HUES6 (cell line): ENCODE measurements at regions not wholly inside any gene's neighbourhood (a gene's known extent, or its start where the extent isn't known, plus 50 kb on each side); places are given as distances from the start of the nearest gene placed in this dataset.

Source experiments
- H3K27ac ChIP-seq: 2 replicates; pipeline ENCODE4 v1.7.0; 2013; ENCODE audit warnings: low read depth, mild to moderate bottlenecking, low read length, inconsistent platforms
- H3K27me3 ChIP-seq: 2 replicates; pipeline ENCODE4 v1.6.1; 2013; ENCODE audit warnings: low read length; ENCODE audit not compliant: control insufficient read depth, insufficient read depth
- H3K36me3 ChIP-seq: 2 replicates; pipeline ENCODE4 v1.6.1; 2013; ENCODE audit warnings: low read length; ENCODE audit not compliant: control insufficient read depth, insufficient read depth
- H3K4me1 ChIP-seq: 2 replicates; pipeline ENCODE4 v1.6.1; 2013; ENCODE audit warnings: low read length; ENCODE audit not compliant: control insufficient read depth, insufficient read depth
- H3K4me3 ChIP-seq: 2 replicates; pipeline ENCODE4 v1.5.1; 2013; ENCODE audit warnings: low read depth, low read length
- H3K9ac ChIP-seq: one replicate; pipeline ENCODE4 v1.6.1; 2013; ENCODE audit warnings: mild to moderate bottlenecking, low read length
- H3K9me3 ChIP-seq: 2 replicates; pipeline ENCODE4 v1.6.1; 2013; ENCODE audit warnings: low read depth, low read length; ENCODE audit not compliant: control insufficient read depth, insufficient read depth

DNA sequence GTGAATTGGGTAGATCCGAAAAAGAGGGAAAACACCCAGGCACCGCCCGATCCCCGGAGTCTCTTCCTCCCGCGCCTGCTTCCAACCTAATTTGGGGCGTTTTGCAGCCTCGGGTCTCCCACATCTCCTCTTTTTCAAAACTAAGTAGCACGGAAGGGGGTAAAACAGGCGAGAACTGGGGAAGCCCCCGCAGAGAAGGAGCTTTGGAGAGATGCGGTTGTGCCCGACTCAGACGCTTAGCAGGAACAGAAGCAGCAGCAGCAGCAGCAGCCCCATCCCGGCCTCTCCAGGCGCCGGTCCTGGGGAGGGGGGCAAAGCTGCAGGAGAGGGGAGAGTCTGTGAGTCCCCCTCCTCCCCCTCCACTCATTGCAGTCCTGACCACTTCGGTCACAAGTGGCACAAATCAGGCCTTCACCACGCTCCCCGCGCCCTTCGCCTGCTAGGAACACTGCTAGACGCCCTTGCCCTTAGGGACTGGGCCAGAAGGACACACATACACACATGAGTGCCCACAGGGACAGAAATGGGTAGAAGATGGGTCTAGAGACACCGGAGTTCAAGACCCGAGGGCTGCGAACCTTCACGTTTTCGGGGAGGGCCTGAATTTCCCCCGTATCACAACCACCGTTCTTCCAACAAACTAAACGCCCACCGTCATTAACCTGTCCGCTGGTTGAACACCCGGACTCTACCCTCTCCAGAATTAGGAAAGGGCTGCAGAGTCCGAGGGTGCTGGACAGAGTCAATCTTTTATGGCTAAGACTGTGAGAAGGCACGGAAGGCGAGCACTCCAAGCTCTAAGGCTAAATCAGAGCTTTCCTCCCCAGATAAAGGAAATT is 98.3 kb upstream of the HSD17B12 start:
- Histone ChIP-seq H3K9me3 (no peaks in the 10 kb centered on the region), H3K27ac (no peak overlapping the region), H3K36me3 (no peaks in the 10 kb centered on the region), H3K4me1 (peaks cover 19% of the 10 kb centered on the region), H3K9ac (no peak overlapping the region), H3K4me3 (peak overlapping the region; percentile 79), H3K27me3 (peaks cover 97% of the 10 kb centered on the region)

DNA sequence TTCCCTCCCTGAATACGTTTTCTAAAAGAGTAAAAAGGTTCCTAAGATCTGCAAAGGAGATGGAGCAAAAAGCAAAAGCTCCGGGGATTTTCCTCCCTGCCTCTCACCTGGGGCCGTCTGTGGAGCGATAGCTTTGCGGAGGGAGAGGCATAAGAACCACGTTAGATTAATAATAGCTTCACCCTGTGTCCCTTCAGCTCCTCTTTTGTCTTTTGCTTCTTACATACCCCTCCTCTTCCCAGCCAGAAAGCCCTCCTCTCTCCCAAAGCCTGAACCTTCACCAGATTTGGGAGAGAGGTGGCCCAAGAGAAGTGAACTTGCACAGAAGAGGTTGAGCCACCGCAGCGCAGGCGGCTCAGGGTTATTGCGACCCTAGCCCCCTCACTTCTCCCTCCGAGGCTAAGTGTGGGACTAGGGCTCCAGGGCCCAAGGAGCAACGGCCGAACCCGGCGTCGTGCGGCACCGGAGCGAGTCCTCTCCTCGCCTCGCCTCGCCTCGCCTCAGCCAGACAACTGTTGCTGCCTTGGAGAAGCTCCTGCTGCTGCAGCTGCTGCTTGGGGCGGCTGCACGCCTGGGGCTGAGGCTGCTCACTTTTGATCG is 97.6 kb upstream of the HSD17B12 start:
- H3K27me3 ChIP-seq: peaks cover 95% of the 10 kb centered on the region

DNA sequence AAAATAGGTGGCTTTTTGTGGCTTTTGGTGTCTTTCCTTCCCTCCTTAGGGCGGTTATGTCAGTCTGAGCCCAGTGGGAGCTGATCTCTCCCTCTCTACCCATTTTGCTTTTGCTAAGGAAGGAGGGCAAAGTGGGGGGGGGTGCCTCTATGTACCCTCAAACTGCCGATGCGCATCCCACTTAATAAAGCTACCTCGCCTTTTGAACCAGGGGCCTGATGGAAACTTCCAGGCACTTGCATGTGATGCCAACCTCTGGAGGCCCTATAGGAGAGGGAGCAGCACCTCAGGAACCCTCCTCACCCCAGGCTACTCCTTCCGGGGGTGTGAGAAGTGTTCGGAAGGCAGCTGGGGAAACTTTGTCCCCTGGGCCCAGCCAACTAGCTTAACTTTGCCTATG is 97.0 kb upstream of the HSD17B12 start:
- Histone ChIP-seq H3K4me3 (peak overlapping the region; percentile 39; the same call in 1 of the 2 replicates), H3K27me3 (peaks cover 93% of the 10 kb centered on the region), H3K36me3 (no peaks in the 10 kb centered on the region), H3K9ac (no peak overlapping the region), H3K4me1 (peaks cover 19% of the 10 kb centered on the region), H3K27ac (no peak overlapping the region), H3K9me3 (no peaks in the 10 kb centered on the region)

More for the DNA sequence above, 97.6 kb upstream of the HSD17B12 start:
- no peak overlapping the region for H3K27ac ChIP-seq
- no peaks in the 10 kb centered on the region for H3K36me3 ChIP-seq
- no peaks in the 10 kb centered on the region for H3K9me3 ChIP-seq
- peaks cover 19% of the 10 kb centered on the region for H3K4me1 ChIP-seq
- H3K4me3 ChIP-seq: peak overlapping the region; percentile 79
- H3K9ac ChIP-seq: no peak overlapping the region

DNA sequence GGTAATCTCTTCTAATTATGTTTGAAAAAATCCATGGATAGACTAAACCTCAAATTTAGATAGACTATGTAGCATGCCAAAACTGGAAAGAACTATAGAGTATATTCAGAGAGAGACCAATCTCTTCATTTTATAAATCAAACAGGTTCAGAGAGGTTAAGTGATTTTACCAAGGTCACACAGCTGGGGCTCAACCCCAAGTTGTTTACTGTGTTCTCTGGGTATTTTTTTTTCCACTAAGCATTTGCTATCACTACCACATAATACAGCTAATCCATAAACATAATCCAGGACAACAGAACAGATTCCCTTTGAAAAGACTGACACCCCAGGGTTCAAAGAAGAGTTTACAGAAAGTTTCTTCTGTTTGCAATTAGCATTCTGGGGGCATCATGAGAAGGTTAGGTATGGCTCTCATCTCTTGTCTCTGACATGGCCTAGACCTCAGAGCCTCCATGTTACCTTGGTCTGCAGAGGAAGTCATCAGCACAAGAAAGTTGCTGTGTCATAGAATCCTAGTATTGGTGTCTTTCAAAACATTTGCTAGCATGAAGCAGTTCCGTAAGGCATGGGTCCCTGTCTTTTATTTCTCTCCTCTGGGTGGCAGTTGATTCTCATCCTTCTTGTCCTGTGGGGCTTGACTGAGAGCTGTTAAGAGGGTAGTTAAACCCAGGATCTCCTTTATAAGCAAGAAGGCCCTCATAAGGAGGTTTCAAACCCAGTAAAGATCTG is 94.5 kb upstream of the HSD17B12 start:
- Histone ChIP-seq H3K27me3 (peaks cover 68% of the 10 kb centered on the region), H3K9me3 (no peaks in the 10 kb centered on the region), H3K4me1 (peaks cover 19% of the 10 kb centered on the region), H3K36me3 (no peaks in the 10 kb centered on the region), H3K9ac (no peak overlapping the region), H3K27ac (no peak overlapping the region), H3K4me3 (no peak overlapping the region)

DNA sequence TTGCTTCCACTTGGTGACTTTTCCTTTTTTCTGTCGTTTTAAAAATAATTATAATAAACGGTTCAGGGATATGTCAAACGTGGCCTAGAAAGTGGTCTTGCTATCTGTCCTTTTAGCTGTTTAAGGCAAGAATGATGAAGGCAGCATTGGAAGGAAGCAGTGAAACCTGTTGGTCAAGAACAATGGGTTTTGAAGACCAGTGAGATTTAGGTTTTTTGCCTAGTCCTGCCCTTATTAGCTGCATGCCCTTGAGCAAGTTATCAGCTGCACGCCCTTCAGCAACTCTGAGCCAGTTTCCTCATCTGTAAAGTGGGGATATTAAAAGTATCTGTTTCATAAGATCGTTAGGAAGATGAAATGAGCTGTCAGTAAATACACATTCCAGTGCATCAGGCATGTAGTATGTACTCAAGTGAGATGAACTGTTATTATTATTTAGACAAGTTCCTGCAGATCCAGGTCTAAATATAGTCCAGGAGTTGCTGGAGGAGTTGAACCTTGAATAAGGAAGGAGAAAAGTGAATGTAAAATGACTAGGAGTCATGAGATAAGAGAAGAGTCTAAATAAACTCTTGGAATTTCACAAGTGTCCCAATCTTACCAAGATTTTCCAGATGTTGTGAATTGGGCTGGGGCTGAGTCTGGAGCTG is 90.8 kb upstream of the HSD17B12 start:
- H3K9me3 ChIP-seq: no peaks in the 10 kb centered on the region
- H3K36me3 ChIP-seq: no peaks in the 10 kb centered on the region
- no peaks in the 10 kb centered on the region for H3K4me1 ChIP-seq
- H3K27ac ChIP-seq: no peak overlapping the region
- H3K4me3 ChIP-seq: no peak overlapping the region
- H3K9ac ChIP-seq: no peak overlapping the region
- H3K27me3 ChIP-seq: peaks cover 31% of the 10 kb centered on the region

DNA sequence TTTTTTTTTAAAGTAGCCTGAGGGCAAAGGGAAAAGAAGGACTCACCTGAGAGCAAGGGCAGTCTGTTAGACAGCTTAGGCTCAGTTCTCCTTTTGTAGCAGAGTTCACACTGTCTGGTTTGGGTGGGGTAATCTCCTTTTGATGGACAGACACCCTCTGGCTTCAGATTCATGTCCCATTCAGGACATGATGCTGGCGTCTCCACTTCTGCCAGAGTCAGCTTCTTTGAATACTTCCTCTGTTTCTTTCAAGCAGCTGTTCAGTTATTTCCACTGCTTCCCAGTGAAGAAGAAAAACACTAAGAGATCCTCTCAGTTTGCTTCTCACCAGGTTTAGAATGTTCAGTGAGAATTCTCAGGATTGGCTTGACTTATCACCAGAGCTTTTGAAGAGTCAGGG is 79.0 kb upstream of the HSD17B12 start:
- Histone ChIP-seq H3K36me3 (no peaks in the 10 kb centered on the region), H3K27ac (no peak overlapping the region), H3K4me1 (no peaks in the 10 kb centered on the region), H3K27me3 (peaks cover 12% of the 10 kb centered on the region), H3K9ac (no peak overlapping the region), H3K4me3 (no peak overlapping the region), H3K9me3 (no peaks in the 10 kb centered on the region)

DNA sequence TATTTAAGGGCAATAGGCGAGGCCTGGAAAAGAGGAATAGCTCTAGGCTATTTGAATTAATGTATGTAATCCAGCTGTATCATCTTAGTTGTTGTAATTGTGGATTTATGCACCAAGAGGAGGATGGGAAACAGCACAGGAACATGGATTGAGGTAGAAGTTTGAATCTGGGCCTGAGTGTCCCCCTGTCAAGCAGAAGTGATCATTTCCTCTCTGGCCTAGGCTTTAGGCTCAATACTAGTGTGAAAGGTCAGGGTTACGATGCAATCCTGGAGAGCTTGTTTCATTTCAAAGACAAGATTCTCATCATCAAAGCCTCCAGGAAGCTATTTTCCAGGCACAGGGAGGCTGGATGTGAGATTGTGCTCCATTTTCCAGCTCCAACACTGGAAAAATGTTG is 77.9 kb upstream of the HSD17B12 start:
- Histone ChIP-seq H3K4me1 (no peaks in the 10 kb centered on the region), H3K9ac (no peak overlapping the region), H3K9me3 (no peaks in the 10 kb centered on the region), H3K36me3 (no peaks in the 10 kb centered on the region), H3K27ac (no peak overlapping the region), H3K27me3 (peaks cover 8% of the 10 kb centered on the region), H3K4me3 (no peak overlapping the region)

DNA sequence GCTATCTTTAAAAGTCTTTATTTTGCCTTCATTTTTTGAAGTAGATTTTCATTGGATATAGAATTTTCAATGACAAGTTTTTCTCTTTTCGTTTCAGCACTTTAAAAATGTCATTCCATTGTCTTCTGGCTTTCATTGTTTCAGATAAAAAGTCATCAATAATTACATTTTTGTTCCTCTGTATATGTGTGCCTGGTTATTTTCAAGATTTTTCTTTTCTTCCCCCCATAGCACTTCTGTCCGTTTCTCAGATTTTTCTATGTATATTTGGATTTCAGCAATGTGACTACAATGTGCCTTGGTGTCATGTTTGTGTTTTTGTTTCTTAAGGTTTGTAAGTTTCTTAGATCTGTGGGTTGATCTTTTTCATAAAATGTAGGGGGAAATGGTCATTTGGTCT is 66.3 kb upstream of the HSD17B12 start:
- Histone ChIP-seq H3K9ac (no peak overlapping the region), H3K36me3 (no peaks in the 10 kb centered on the region), H3K4me1 (no peaks in the 10 kb centered on the region), H3K4me3 (no peak overlapping the region), H3K27me3 (peaks cover 9% of the 10 kb centered on the region), H3K9me3 (peaks cover 17% of the 10 kb centered on the region; the same call in 1 of the 2 replicates), H3K27ac (no peak overlapping the region)

DNA sequence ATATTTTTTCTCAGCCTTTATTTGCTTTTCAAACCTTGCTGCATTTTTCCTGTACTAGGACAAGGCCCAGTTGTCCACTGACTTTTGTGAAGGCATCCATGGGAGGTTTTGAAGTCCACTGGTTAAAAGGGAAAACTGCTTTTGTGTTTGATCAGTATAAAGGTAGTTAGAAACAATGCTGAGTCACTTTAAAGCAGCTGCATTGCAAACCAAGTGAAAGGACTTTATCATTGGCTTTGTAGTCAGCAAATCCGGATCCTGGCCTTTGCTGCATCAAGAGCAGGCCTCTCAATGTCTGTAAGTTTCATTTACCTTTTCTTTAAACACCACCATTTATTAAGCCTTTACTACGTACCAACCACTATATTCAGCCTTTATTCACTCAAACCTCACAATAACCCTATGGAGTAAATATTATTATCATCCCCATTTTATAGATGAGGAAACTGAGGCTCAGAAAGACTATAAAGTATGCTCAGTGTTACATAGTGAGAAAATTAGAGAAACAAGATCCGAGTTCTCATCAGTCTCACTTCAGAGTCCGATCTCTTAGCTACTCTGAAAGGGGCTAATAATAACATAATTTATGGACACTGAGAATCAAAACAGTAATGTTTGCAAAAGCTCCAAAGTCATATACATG is 60.6 kb upstream of the HSD17B12 start:
- Histone ChIP-seq H3K9me3 (peaks cover 6% of the 10 kb centered on the region; the same call in 1 of the 2 replicates), H3K36me3 (no peaks in the 10 kb centered on the region), H3K27me3 (no peaks in the 10 kb centered on the region), H3K27ac (no peak overlapping the region), H3K4me1 (no peaks in the 10 kb centered on the region), H3K4me3 (no peak overlapping the region), H3K9ac (no peak overlapping the region)

DNA sequence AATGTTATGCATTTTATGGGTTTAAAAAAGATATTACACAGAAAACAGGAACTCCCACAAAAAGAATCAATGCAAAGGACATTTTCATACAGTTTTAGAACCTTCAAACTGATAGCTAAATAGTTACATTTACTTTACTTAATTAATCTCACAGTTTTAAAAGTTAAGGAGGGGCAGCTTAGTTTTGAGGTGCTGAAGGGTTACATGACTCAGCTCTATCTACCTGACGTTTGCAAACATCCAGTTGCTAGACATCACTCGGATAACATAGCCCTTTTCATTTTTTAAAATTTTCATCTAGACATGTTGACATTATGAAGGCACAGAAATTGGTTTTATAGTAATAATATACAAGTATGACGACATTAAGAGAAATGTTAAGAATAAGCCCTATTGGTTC is 53.7 kb upstream of the HSD17B12 start:
- Histone ChIP-seq H3K4me3 (no peak overlapping the region), H3K9me3 (no peaks in the 10 kb centered on the region), H3K36me3 (no peaks in the 10 kb centered on the region), H3K27me3 (peaks cover 7% of the 10 kb centered on the region; the same call in 1 of the 2 replicates), H3K4me1 (no peaks in the 10 kb centered on the region), H3K9ac (no peak overlapping the region), H3K27ac (no peak overlapping the region)
